IMR-90 (cell line): ENCODE measurements at regions not wholly inside any gene's neighbourhood (a gene's known extent, or its start where the extent isn't known, plus 50 kb on each side); places are given as distances from the start of the nearest gene placed in this dataset.

ENCODE experiments used
- BHLHE40 ChIP-seq: fragments of 150-350 bp; IDR thresholded peaks from 2 replicates; pipeline ENCODE4 v1.6.1; 2016; ENCODE audit warnings: mild to moderate bottlenecking, low read depth, low read length
- CEBPB ChIP-seq: IDR thresholded peaks from 2 replicates; pipeline ENCODE4 v1.6.1; 2012; ENCODE audit warnings: low read depth, low read length, improper control_type of control experiment
- CHD1 ChIP-seq: IDR thresholded peaks from 2 replicates; pipeline ENCODE4 v1.6.1; 2012; ENCODE audit warnings: low read depth, low read length, improper control_type of control experiment
- FOS ChIP-seq: fragments of 150-350 bp; IDR thresholded peaks from 2 replicates; pipeline ENCODE4 v1.6.1; 2016; ENCODE audit warnings: low read depth, low read length
- MAFK ChIP-seq: IDR thresholded peaks from 2 replicates; pipeline ENCODE4 v1.6.1; 2012; ENCODE audit warnings: low read depth, low read length, improper control_type of control experiment
- MAZ ChIP-seq: IDR thresholded peaks from 2 replicates; pipeline ENCODE4 v1.6.1; 2012; ENCODE audit warnings: low read depth, mild to moderate bottlenecking, low read length, improper control_type of control experiment, moderate library complexity, borderline replicate concordance
- POLR2A ChIP-seq: IDR thresholded peaks from 2 replicates; pipeline ENCODE4 v1.6.1; 2012; ENCODE audit warnings: mild to moderate bottlenecking, low read depth, low read length
- RAD21 ChIP-seq: IDR thresholded peaks from 2 replicates; pipeline ENCODE4 v1.6.1; 2012; ENCODE audit warnings: low read length, improper control_type of control experiment
- RFX5 ChIP-seq: IDR thresholded peaks from 2 replicates; pipeline ENCODE4 v1.8.0; 2012; ENCODE audit warnings: low read depth, mild to moderate bottlenecking, low read length, moderate library complexity
- SMC3 ChIP-seq: fragments of 150-350 bp; IDR thresholded peaks from 2 replicates; pipeline ENCODE4 v1.6.1; 2016; ENCODE audit warnings: low read depth, mild to moderate bottlenecking, antibody characterized with exemption, low read length, moderate library complexity
- TF ChIP-seq, protein P1 (sequence below): conservative IDR thresholded peaks from 2 replicates; pipeline ENCODE4 v1.5.1; 2012; ENCODE audit warnings: mild to moderate bottlenecking, low read depth, low read length, improper control_type of control experiment
- TF ChIP-seq, protein P2 (sequence below): fragments of 150-350 bp; IDR thresholded peaks from 2 replicates; pipeline ENCODE4 v1.6.1; 2016; ENCODE audit warnings: low read depth, mild to moderate bottlenecking, low read length, moderate library complexity, borderline replicate concordance
- TF ChIP-seq, protein P3 (sequence below): fragments of 150-350 bp; IDR thresholded peaks from 2 replicates; pipeline ENCODE4 v1.6.1; 2017; ENCODE audit warnings: mild to moderate bottlenecking, antibody characterized with exemption, low read length, low read depth

DNA sequence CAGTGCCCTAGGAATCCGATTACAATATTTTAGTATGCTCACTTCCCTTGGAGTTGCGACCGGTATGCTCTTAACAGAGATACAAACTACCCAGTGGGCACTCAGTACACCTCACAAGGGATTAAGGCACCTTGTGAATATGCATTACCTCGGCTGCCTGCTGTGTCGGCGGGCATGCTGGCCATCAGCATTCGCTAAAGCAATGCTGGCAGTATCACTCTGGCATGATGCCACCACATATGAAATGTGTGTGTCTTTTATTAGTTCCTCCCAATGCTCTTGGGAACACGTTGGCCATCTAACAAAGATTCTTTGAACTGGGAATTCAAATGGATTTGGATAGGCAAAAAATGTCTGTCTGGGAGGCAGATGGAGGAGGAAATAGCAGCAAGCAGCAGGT, 67.4 kb upstream of the FOXB1 start:
- TF ChIP-seq, protein P1, sequence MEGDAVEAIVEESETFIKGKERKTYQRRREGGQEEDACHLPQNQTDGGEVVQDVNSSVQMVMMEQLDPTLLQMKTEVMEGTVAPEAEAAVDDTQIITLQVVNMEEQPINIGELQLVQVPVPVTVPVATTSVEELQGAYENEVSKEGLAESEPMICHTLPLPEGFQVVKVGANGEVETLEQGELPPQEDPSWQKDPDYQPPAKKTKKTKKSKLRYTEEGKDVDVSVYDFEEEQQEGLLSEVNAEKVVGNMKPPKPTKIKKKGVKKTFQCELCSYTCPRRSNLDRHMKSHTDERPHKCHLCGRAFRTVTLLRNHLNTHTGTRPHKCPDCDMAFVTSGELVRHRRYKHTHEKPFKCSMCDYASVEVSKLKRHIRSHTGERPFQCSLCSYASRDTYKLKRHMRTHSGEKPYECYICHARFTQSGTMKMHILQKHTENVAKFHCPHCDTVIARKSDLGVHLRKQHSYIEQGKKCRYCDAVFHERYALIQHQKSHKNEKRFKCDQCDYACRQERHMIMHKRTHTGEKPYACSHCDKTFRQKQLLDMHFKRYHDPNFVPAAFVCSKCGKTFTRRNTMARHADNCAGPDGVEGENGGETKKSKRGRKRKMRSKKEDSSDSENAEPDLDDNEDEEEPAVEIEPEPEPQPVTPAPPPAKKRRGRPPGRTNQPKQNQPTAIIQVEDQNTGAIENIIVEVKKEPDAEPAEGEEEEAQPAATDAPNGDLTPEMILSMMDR = no peak
- TF ChIP-seq CEBPB (no peak), RFX5 (no peak), RAD21 (no peak), FOS (no peak), SMC3 (no peak), CHD1 (no peak), POLR2A (no peak), MAZ (no peak), BHLHE40 (no peak), MAFK (no peak)
- TF ChIP-seq, protein P2, sequence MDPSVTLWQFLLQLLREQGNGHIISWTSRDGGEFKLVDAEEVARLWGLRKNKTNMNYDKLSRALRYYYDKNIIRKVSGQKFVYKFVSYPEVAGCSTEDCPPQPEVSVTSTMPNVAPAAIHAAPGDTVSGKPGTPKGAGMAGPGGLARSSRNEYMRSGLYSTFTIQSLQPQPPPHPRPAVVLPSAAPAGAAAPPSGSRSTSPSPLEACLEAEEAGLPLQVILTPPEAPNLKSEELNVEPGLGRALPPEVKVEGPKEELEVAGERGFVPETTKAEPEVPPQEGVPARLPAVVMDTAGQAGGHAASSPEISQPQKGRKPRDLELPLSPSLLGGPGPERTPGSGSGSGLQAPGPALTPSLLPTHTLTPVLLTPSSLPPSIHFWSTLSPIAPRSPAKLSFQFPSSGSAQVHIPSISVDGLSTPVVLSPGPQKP = no peak
- TF ChIP-seq, protein P3, sequence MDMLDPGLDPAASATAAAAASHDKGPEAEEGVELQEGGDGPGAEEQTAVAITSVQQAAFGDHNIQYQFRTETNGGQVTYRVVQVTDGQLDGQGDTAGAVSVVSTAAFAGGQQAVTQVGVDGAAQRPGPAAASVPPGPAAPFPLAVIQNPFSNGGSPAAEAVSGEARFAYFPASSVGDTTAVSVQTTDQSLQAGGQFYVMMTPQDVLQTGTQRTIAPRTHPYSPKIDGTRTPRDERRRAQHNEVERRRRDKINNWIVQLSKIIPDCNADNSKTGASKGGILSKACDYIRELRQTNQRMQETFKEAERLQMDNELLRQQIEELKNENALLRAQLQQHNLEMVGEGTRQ = no peak
